Keratinocyte (primary cell): ENCODE measurements at regions not wholly inside any gene's neighbourhood (a gene's known extent, or its start where the extent isn't known, plus 50 kb on each side); places are given as distances from the start of the nearest gene placed in this dataset.

Experiments used
- DNase-seq: peaks from one replicate; pipeline ENCODE4 v3.0.0-alpha.2; 2011; ENCODE audit warnings: low read depth, missing footprints, low spot score
- FAIRE-seq: peaks from 2 replicates; lab custom pipeline; 2011; peaks lifted over from hg19 to GRCh38; lab: Jason Lieb, UNC
- H2AFZ ChIP-seq: 2 replicates; pipeline ENCODE4 v1.6.0; 2012; ENCODE audit warnings: low read length, control low read depth, inconsistent platforms; ENCODE audit not compliant: control insufficient read depth
- H3K27ac ChIP-seq: 2 replicates; pipeline ENCODE4 v1.5.1; 2011; ENCODE audit warnings: low read length; ENCODE audit not compliant: control insufficient read depth, insufficient read depth
- H3K27me3 ChIP-seq: 3 replicates; pipeline ENCODE4 v1.6.0; 2011; ENCODE audit warnings: low read length; ENCODE audit not compliant: control insufficient read depth, insufficient read depth; ENCODE audit errors: extremely low read depth
- H3K36me3 ChIP-seq, 2 experiments: 2 replicates in 1 of 2; 3 replicates in 1 of 2; pipeline ENCODE4 v1.5.1; 2011; ENCODE audit warnings: low read length in 2 of 2, mild to moderate bottlenecking in 1 of 2; ENCODE audit not compliant: control insufficient read depth in 2 of 2, insufficient read depth in 2 of 2; ENCODE audit errors: extremely low read depth in 1 of 2
- H3K4me1 ChIP-seq: 3 replicates; pipeline ENCODE4 v1.5.1; 2011; ENCODE audit warnings: low read length; ENCODE audit not compliant: control insufficient read depth, insufficient read depth; ENCODE audit errors: extremely low read depth
- H3K4me2 ChIP-seq: 3 replicates; pipeline ENCODE4 v1.6.0; 2011; ENCODE audit warnings: low read depth, low read length; ENCODE audit not compliant: control insufficient read depth, insufficient read depth; ENCODE audit errors: extremely low read depth
- H3K4me3 ChIP-seq, 3 experiments: fragments of 200-600 bp in 1 of 3; sonication (generic) in 1 of 3; 2 replicates in 2 of 3; 3 replicates in 1 of 3; pipeline ENCODE4 v1.5.1; 2011 to 2016; ENCODE audit warnings: low read length in 3 of 3, mild to moderate bottlenecking in 3 of 3, control low read depth in 2 of 3, inconsistent platforms in 1 of 3, low read depth in 1 of 3, mixed read lengths in 1 of 3, mixed run types in 1 of 3, moderate library complexity in 1 of 3; ENCODE audit not compliant: control insufficient read depth in 2 of 3, insufficient read depth in 2 of 3; ENCODE audit errors: extremely low read depth in 1 of 3
- H3K79me2 ChIP-seq: 2 replicates; pipeline ENCODE4 v1.6.0; 2012; ENCODE audit warnings: low read length; ENCODE audit not compliant: control insufficient read depth, insufficient read depth
- H3K9ac ChIP-seq: 3 replicates; pipeline ENCODE4 v1.6.0; 2011; ENCODE audit warnings: low read length; ENCODE audit not compliant: control insufficient read depth, insufficient read depth; ENCODE audit errors: extremely low read depth
- H3K9me1 ChIP-seq: 3 replicates; pipeline ENCODE4 v1.6.0; 2011; ENCODE audit warnings: low read length; ENCODE audit not compliant: control insufficient read depth, insufficient read depth; ENCODE audit errors: extremely low read depth
- H3K9me3 ChIP-seq: 2 replicates; pipeline ENCODE4 v1.5.1; 2012; ENCODE audit warnings: low read depth, low read length; ENCODE audit not compliant: control insufficient read depth
- H4K20me1 ChIP-seq: 3 replicates; pipeline ENCODE4 v1.6.0; 2011; ENCODE audit warnings: low read length; ENCODE audit not compliant: control insufficient read depth, insufficient read depth; ENCODE audit errors: extremely low read depth
- CTCF ChIP-seq, 3 experiments: IDR thresholded peaks in 1 of 3; conservative IDR thresholded peaks in 1 of 3; optimal IDR thresholded peaks in 1 of 3; 2 replicates in 2 of 3; 3 replicates in 1 of 3; pipeline versions ENCODE3 to v1.5.1; 2011; ENCODE audit warnings: low read length in 3 of 3, mild to moderate bottlenecking in 3 of 3, moderate library complexity in 2 of 3, control low read depth in 1 of 3, inconsistent platforms in 1 of 3; ENCODE audit not compliant: insufficient read depth in 2 of 3; ENCODE audit errors: extremely low read depth in 1 of 3
- EZH2 ChIP-seq: IDR thresholded peaks from one replicate; pipeline ENCODE4 v1.6.1; 2012; ENCODE audit warnings: inconsistent platforms, mild to moderate bottlenecking, low read length, moderate library complexity
- dilution Hi-C: fragments of 300-500 bp; cut with MboI; formaldehyde crosslinking; loops from one replicate; pipeline ENCODE4 v1.7.0; 2020; ENCODE audit warnings: low sequenced_read_pairs; ENCODE audit not compliant: extremely low pct_ligation_motif_present

DNA sequence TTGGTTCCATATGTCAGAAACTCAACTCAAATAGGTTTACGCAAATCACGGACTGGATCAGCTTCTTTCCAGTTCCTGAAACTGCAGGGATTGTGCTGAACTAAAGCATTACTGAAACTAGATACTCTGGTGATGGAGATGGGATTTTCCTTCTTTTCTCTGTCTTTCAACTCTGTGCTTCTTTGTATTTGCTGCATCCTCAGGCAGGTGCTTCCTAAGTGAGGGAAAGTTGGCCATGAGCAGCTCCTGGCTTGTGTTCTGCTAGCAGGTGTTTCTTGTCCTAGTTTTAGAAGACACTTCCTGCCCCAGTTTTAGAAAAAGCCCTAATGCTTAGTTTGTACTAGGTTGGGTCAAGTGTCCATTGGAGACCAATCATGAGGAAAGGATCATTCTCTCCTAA is 86.7 kb upstream of the USP24 start:
- DNase-seq (no peak), FAIRE-seq (no peak)
- H3K9me1 ChIP-seq = no peaks in the 10 kb centered on the region
- H3K4me1 ChIP-seq = no peaks in the 10 kb centered on the region
- no peak overlapping the region for H3K4me2 ChIP-seq
- H3K27me3 ChIP-seq = peaks cover 3% of the 10 kb centered on the region
- H3K9me3 ChIP-seq = no peaks in the 10 kb centered on the region
- H3K9ac ChIP-seq = no peak overlapping the region
- no peak overlapping the region for H2AFZ ChIP-seq
- no peaks in the 10 kb centered on the region for H3K36me3 ChIP-seq
- H3K79me2 ChIP-seq = no peaks in the 10 kb centered on the region
- no peak overlapping the region for H3K27ac ChIP-seq
- no peak for TF ChIP-seq CTCF (optimal IDR thresholded peaks at IDR 0.05 in 1 of 3, IDR thresholded peaks at IDR 0.05 in 1 of 3, conservative IDR thresholded peaks at IDR 0.05 in 1 of 3; ENCODE audit: extremely low read depth in 1 of 3, insufficient read depth in 2 of 3, low read length in 3 of 3)
- H3K4me3 ChIP-seq = no peak overlapping the region
- dilution Hi-C loops = no loop called here
- H4K20me1 ChIP-seq = no peaks in the 10 kb centered on the region

DNA sequence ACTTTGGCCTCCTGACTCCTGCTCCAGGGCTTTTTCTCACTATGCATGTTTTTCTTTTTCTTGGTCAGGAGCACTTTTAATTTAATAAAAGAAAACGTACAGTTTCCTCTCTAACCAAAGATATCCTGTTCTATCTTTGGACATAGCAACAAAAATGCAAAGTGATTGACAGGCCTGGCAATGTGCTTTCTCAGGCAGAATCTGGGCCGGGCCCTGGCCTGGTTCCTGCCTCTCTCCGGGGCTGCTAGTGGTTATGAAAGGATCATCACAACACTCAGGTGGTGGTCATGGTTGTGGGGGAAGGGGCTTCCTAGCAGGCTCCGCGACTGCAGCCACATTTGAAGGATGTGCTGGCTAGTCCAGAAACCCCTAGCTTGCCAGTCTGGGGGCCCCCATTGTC is 85.8 kb upstream of the USP24 start:
- Histone ChIP-seq H3K4me1 (no peaks in the 10 kb centered on the region), H3K36me3 (no peaks in the 10 kb centered on the region), H3K79me2 (no peaks in the 10 kb centered on the region), H3K9me1 (no peaks in the 10 kb centered on the region), H3K9ac (no peak overlapping the region), H3K4me2 (no peak overlapping the region), H3K27me3 (peaks cover 3% of the 10 kb centered on the region), H3K9me3 (no peaks in the 10 kb centered on the region), H2AFZ (no peak overlapping the region), H3K4me3 (no peak overlapping the region), H3K27ac (no peak overlapping the region), H4K20me1 (no peaks in the 10 kb centered on the region)
- dilution Hi-C loops = no loop called here
- no peak for TF ChIP-seq EZH2
- TF ChIP-seq CTCF (optimal IDR thresholded peaks at IDR 0.05 in 1 of 3, IDR thresholded peaks at IDR 0.05 in 1 of 3, conservative IDR thresholded peaks at IDR 0.05 in 1 of 3; ENCODE audit: extremely low read depth in 1 of 3, insufficient read depth in 2 of 3, low read length in 3 of 3) = no peak
- no peak for FAIRE-seq
- DNase-seq = no peak
